Left ventricle myocardium inferior (tissue), 1 donor: ENCODE measurements at regions not wholly inside any gene's neighbourhood (a gene's known extent, or its start where the extent isn't known, plus 50 kb on each side); places are given as distances from the start of the nearest gene placed in this dataset.

Experiments used
- DNase-seq: peaks from one replicate; pipeline ENCODE4 v3.0.0-alpha.2; 2020
- H3K27ac ChIP-seq: fragments of 200-600 bp; replicated peaks from 2 replicates; pipeline ENCODE4 v1.8.0; 2021
- H3K27me3 ChIP-seq: fragments of 200-600 bp; 2 replicates; pipeline ENCODE4 v1.8.0; 2021; ENCODE audit warnings: low read depth
- H3K36me3 ChIP-seq: fragments of 200-600 bp; 2 replicates; pipeline ENCODE4 v1.8.0; 2021
- H3K4me1 ChIP-seq: fragments of 200-600 bp; 2 replicates; pipeline ENCODE4 v1.8.0; 2021
- H3K4me3 ChIP-seq: fragments of 200-600 bp; 2 replicates; pipeline ENCODE4 v1.8.0; 2021; ENCODE audit warnings: mild to moderate bottlenecking, moderate library complexity
- H3K9me3 ChIP-seq: fragments of 200-600 bp; replicated peaks from 2 replicates; pipeline ENCODE4 v1.8.0; 2021
- intact Hi-C: fragments of 100-400 bp; cut with micrococcal nuclease; formaldehyde crosslinking; loops from one replicate; pipeline ENCODE4 v1.11.0; 2022
- TF ChIP-seq, protein P1 (sequence below): fragments of 200-600 bp; IDR thresholded peaks from 2 replicates; pipeline ENCODE4 v1.8.0; 2021; ENCODE audit warnings: antibody characterized with exemption, mild to moderate bottlenecking, borderline replicate concordance
- donor health status: DM: no; HTN: yes; CAD: no; lungs with severe emphysema.

GRCh38 chr14:66414511-66414910 is 71.7 kb upstream of the CCDC196 start:
- TF ChIP-seq, protein P1, sequence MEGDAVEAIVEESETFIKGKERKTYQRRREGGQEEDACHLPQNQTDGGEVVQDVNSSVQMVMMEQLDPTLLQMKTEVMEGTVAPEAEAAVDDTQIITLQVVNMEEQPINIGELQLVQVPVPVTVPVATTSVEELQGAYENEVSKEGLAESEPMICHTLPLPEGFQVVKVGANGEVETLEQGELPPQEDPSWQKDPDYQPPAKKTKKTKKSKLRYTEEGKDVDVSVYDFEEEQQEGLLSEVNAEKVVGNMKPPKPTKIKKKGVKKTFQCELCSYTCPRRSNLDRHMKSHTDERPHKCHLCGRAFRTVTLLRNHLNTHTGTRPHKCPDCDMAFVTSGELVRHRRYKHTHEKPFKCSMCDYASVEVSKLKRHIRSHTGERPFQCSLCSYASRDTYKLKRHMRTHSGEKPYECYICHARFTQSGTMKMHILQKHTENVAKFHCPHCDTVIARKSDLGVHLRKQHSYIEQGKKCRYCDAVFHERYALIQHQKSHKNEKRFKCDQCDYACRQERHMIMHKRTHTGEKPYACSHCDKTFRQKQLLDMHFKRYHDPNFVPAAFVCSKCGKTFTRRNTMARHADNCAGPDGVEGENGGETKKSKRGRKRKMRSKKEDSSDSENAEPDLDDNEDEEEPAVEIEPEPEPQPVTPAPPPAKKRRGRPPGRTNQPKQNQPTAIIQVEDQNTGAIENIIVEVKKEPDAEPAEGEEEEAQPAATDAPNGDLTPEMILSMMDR, result no peak
- no peak overlapping the region for H3K27ac ChIP-seq
- no peaks in the 10 kb centered on the region for H3K27me3 ChIP-seq
- DNase-seq, result no peak
- no peak overlapping the region for H3K4me3 ChIP-seq
- H3K36me3 ChIP-seq, result no peaks in the 10 kb centered on the region
- intact Hi-C loops, result no loop called here
- H3K4me1 ChIP-seq, result no peaks in the 10 kb centered on the region
- no peaks in the 10 kb centered on the region for H3K9me3 ChIP-seq

GRCh38 chr14:66420251-66421006 is 65.7 kb upstream of the CCDC196 start:
- TF ChIP-seq, protein P1, result no peak
- Histone ChIP-seq H3K9me3 (no peaks in the 10 kb centered on the region), H3K27ac (no peak overlapping the region), H3K27me3 (no peaks in the 10 kb centered on the region), H3K4me3 (no peak overlapping the region), H3K36me3 (no peaks in the 10 kb centered on the region), H3K4me1 (peaks cover 9% of the 10 kb centered on the region)
- DNase-seq, result no peak
- intact Hi-C loops, result no loop called here

GRCh38 chr14:66421990-66422946 is 63.9 kb upstream of the CCDC196 start:
- Histone ChIP-seq H3K4me3 (no peak overlapping the region), H3K36me3 (no peaks in the 10 kb centered on the region), H3K27me3 (no peaks in the 10 kb centered on the region), H3K4me1 (peaks cover 26% of the 10 kb centered on the region), H3K27ac (no peak overlapping the region), H3K9me3 (no peaks in the 10 kb centered on the region)
- no peak for DNase-seq
- intact Hi-C loops, result no loop called here
- TF ChIP-seq, protein P1, result no peak

DNA sequence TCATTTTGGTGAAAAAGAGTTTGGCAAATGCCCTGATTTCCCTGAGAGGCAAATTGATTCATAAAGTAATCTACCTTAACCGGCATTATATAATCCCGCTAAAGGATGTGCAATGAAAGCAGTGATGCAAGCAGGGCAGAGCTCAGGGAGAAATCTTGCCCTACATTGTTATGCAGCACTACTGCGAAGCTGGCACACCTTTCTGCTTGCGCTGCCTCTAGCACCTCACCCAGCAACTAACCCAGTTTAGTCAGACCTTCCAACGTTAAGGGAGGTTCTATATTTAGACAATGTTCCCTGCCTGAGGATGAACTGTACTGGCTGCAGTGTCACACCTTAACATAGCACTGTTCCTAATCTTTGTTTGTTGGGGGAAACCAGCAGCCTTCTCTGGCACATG is 60.8 kb upstream of the CCDC196 start:
- peaks cover 27% of the 10 kb centered on the region for H3K4me1 ChIP-seq
- intact Hi-C loops, result no loop called here
- H3K36me3 ChIP-seq, result no peaks in the 10 kb centered on the region
- TF ChIP-seq, protein P1, result no peak
- no peaks in the 10 kb centered on the region for H3K27me3 ChIP-seq
- H3K9me3 ChIP-seq, result no peaks in the 10 kb centered on the region
- peak overlapping the region; percentile 80 for H3K27ac ChIP-seq
- DNase-seq, result peak; percentile 35
- no peak overlapping the region for H3K4me3 ChIP-seq

GRCh38 chr14:66426451-66426850 is 59.7 kb upstream of the CCDC196 start:
- H3K27ac ChIP-seq, result peak overlapping the region; percentile 80
- TF ChIP-seq, protein P1, result no peak
- no peaks in the 10 kb centered on the region for H3K27me3 ChIP-seq
- no peaks in the 10 kb centered on the region for H3K36me3 ChIP-seq
- H3K4me1 ChIP-seq, result peaks cover 27% of the 10 kb centered on the region
- H3K4me3 ChIP-seq, result no peak overlapping the region
- no peaks in the 10 kb centered on the region for H3K9me3 ChIP-seq
- no peak for DNase-seq
- intact Hi-C loops, result no loop called here
